H1 (cell line): ENCODE measurements at regions not wholly inside any gene's neighbourhood (a gene's known extent, or its start where the extent isn't known, plus 50 kb on each side); places are given as distances from the start of the nearest gene placed in this dataset.

Source experiments
- CTCF ChIA-PET: fragments of 300-600 bp; sonication (Branson Sonifier 250); formaldehyde crosslinking; loops from one replicate; lab custom pipeline; 2021; ENCODE audit not compliant: partially characterized antibody; lab: Charles Lee
- POLR2A ChIA-PET: fragments of 300-600 bp; sonication (Branson Sonifier 250); formaldehyde crosslinking; loops from one replicate; lab custom pipeline; 2021; ENCODE audit warnings: inconsistent platforms; ENCODE audit not compliant: partially characterized antibody; lab: Charles Lee
- DNase-seq, 2 experiments: peaks; one replicate each; pipeline versions ENCODE4 v3.0.0 to v3.0.0-alpha.2; 2010 to 2022; ENCODE audit warnings: low spot score in 2 of 2, low read depth in 1 of 2, mixed read lengths in 1 of 2
- FAIRE-seq: peaks from 2 replicates; lab custom pipeline; 2011; peaks lifted over from hg19 to GRCh38; lab: Jason Lieb, UNC
- H2AFZ ChIP-seq: 2 replicates; pipeline ENCODE4 v1.8.1; 2012; ENCODE audit warnings: low read length, inconsistent platforms
- H2AK5ac ChIP-seq: 2 replicates; pipeline ENCODE4 v1.6.1; 2013; ENCODE audit warnings: low read depth, low read length
- H2BK120ac ChIP-seq: replicated peaks from 2 replicates; pipeline ENCODE3; 2013; ENCODE audit warnings: low read depth, low read length, inconsistent platforms
- H2BK12ac ChIP-seq: 2 replicates; pipeline ENCODE4 v1.6.1; 2013; ENCODE audit warnings: low read depth, low read length
- H2BK15ac ChIP-seq: 2 replicates; pipeline ENCODE4 v1.6.1; 2013; ENCODE audit warnings: low read length
- H2BK20ac ChIP-seq: 2 replicates; pipeline ENCODE4 v1.6.1; 2013; ENCODE audit warnings: low read length
- H2BK5ac ChIP-seq: 2 replicates; pipeline ENCODE4 v1.6.1; 2013; ENCODE audit warnings: low read depth, low read length
- H3K14ac ChIP-seq: 2 replicates; pipeline ENCODE4 v1.6.1; 2013; ENCODE audit warnings: inconsistent platforms; ENCODE audit not compliant: insufficient read length
- H3K18ac ChIP-seq: 2 replicates; pipeline ENCODE4 v1.6.1; 2013; ENCODE audit warnings: low read length; ENCODE audit errors: extremely low read depth
- H3K23ac ChIP-seq: 2 replicates; pipeline ENCODE4 v1.6.1; 2013; ENCODE audit warnings: inconsistent platforms; ENCODE audit not compliant: insufficient read length
- H3K23me2 ChIP-seq: 2 replicates; pipeline ENCODE4 v1.6.1; 2013; ENCODE audit warnings: low read depth, low read length
- H3K27ac ChIP-seq: 2 replicates; pipeline ENCODE4 v1.6.1; 2011; ENCODE audit warnings: low read depth, low read length, inconsistent platforms
- H3K27me3 ChIP-seq, 4 experiments: replicated peaks in 1 of 4; 1 replicate in 1 of 4; 2 replicates in 3 of 4; pipeline versions ENCODE4 v1.6.1 to v1.8.1; 2011 to 2013; ENCODE audit warnings: low read length in 3 of 4, mild to moderate bottlenecking in 3 of 4, inconsistent platforms in 2 of 4, mixed read lengths in 2 of 4, moderate library complexity in 1 of 4; ENCODE audit not compliant: control insufficient read depth in 3 of 4, insufficient read depth in 3 of 4; ENCODE audit errors: extremely low read depth in 1 of 4
- H3K36me3 ChIP-seq, 4 experiments: 2 replicates each; pipeline versions ENCODE4 v1.6.1 to v1.8.1; 2011 to 2013; ENCODE audit warnings: mild to moderate bottlenecking in 4 of 4, low read length in 3 of 4, moderate library complexity in 2 of 4, control low read depth in 1 of 4, inconsistent platforms in 1 of 4; ENCODE audit not compliant: insufficient read depth in 4 of 4, control insufficient read depth in 2 of 4
- H3K4ac ChIP-seq: replicated peaks from 2 replicates; pipeline ENCODE3; 2013; ENCODE audit warnings: low read length, low read depth, mixed read lengths, inconsistent platforms; ENCODE audit not compliant: insufficient read length
- H3K4me1 ChIP-seq, 4 experiments: replicated peaks in 1 of 4; 1 replicate in 1 of 4; 2 replicates in 3 of 4; pipeline versions ENCODE4 v1.6.1 to v1.8.1; 2011 to 2013; ENCODE audit warnings: low read length in 3 of 4, inconsistent platforms in 2 of 4, mixed read lengths in 1 of 4; ENCODE audit not compliant: insufficient read depth in 4 of 4, control insufficient read depth in 3 of 4
- H3K4me2 ChIP-seq, 2 experiments: 2 replicates each; pipeline versions ENCODE4 v1.6.1 to v1.8.1; 2011 to 2013; ENCODE audit warnings: low read depth in 2 of 2, low read length in 2 of 2, control low read depth in 1 of 2, inconsistent platforms in 1 of 2, mild to moderate bottlenecking in 1 of 2; ENCODE audit not compliant: insufficient read depth in 1 of 2
- H3K4me3 ChIP-seq, 4 experiments: fragments of 200-600, 300-600 bp in 1 of 4; sonication (generic), shearing (Covaris generic), sonication (Bioruptor Twin) in 1 of 4; 2 replicates each; pipeline versions ENCODE4 v1.5.1 to v1.8.1; 2011 to 2016; ENCODE audit warnings: low read length in 4 of 4, low read depth in 3 of 4, control low read depth in 2 of 4, inconsistent platforms in 2 of 4, mild to moderate bottlenecking in 2 of 4, mixed read lengths in 1 of 4, moderate library complexity in 1 of 4; ENCODE audit not compliant: insufficient read depth in 2 of 4; ENCODE audit errors: extremely low read depth in 1 of 4
- H3K56ac ChIP-seq: replicated peaks from 2 replicates; pipeline ENCODE3; 2013; ENCODE audit warnings: low read depth, mild to moderate bottlenecking, mixed read lengths, low read length, inconsistent platforms; ENCODE audit not compliant: insufficient read length
- H3K79me1 ChIP-seq: 2 replicates; pipeline ENCODE4 v1.6.1; 2013; ENCODE audit warnings: low read depth, low read length, control low read depth
- H3K79me2 ChIP-seq, 2 experiments: 2 replicates each; pipeline versions ENCODE4 v1.6.1 to v1.8.1; 2012 to 2013; ENCODE audit warnings: low read length in 2 of 2, mild to moderate bottlenecking in 2 of 2, inconsistent platforms in 1 of 2; ENCODE audit not compliant: insufficient read depth in 2 of 2, control insufficient read depth in 1 of 2
- H3K9ac ChIP-seq, 4 experiments: replicated peaks in 1 of 4; 1 replicate in 1 of 4; 2 replicates in 3 of 4; pipeline versions ENCODE4 v1.6.1 to v1.8.1; 2011 to 2013; ENCODE audit warnings: low read depth in 3 of 4, low read length in 3 of 4, control low read depth in 2 of 4, mild to moderate bottlenecking in 2 of 4, moderate library complexity in 2 of 4, inconsistent platforms in 1 of 4; ENCODE audit errors: extremely low read depth in 1 of 4
- H3K9me3 ChIP-seq, 2 experiments: 2 replicates each; pipeline versions ENCODE4 v1.6.1 to v1.8.1; 2012 to 2013; ENCODE audit warnings: mild to moderate bottlenecking in 2 of 2, moderate library complexity in 2 of 2, control low read depth in 1 of 2, inconsistent platforms in 1 of 2, low read depth in 1 of 2, low read length in 1 of 2, mixed read lengths in 1 of 2; ENCODE audit not compliant: insufficient read depth in 2 of 2
- H4K20me1 ChIP-seq, 2 experiments: replicated peaks in 1 of 2; 2 replicates each; pipeline versions ENCODE3 to v1.8.1; 2011 to 2013; ENCODE audit warnings: inconsistent platforms in 2 of 2, low read length in 2 of 2, mild to moderate bottlenecking in 1 of 2; ENCODE audit not compliant: insufficient read depth in 2 of 2, control insufficient read depth in 1 of 2
- H4K5ac ChIP-seq: 2 replicates; pipeline ENCODE4 v1.6.1; 2013; ENCODE audit warnings: low read length, low read depth, mixed read lengths, inconsistent platforms; ENCODE audit not compliant: insufficient read length
- H4K8ac ChIP-seq: 2 replicates; pipeline ENCODE4 v1.8.0; 2013; ENCODE audit warnings: mild to moderate bottlenecking, moderate library complexity, low read length, inconsistent platforms; ENCODE audit not compliant: insufficient read depth; ENCODE audit errors: extremely low read depth
- H4K91ac ChIP-seq: replicated peaks from 2 replicates; pipeline ENCODE3; 2013; ENCODE audit warnings: low read length, mixed read lengths, inconsistent platforms; ENCODE audit not compliant: insufficient read length
- ATF3 ChIP-seq: IDR thresholded peaks from 2 replicates; pipeline ENCODE4 v1.6.1; 2011; ENCODE audit warnings: low read depth, mild to moderate bottlenecking, low read length; ENCODE audit not compliant: insufficient read depth
- CEBPB ChIP-seq: IDR thresholded peaks from 2 replicates; pipeline ENCODE4 v1.6.1; 2012; ENCODE audit warnings: low read depth, low read length
- JUN ChIP-seq: IDR thresholded peaks from 2 replicates; pipeline ENCODE4 v1.6.1; 2011; ENCODE audit warnings: low read depth, mild to moderate bottlenecking, improper control_type of control experiment, low read length
- KDM1A ChIP-seq: fragments of 200-600, 300-600 bp; sonication (generic); IDR thresholded peaks from 2 replicates; pipeline ENCODE4 v1.7.1; 2016; ENCODE audit warnings: mild to moderate bottlenecking, low read length, borderline replicate concordance
- TAF1 ChIP-seq: IDR thresholded peaks from 2 replicates; pipeline ENCODE4 v1.6.1; 2011; ENCODE audit warnings: mild to moderate bottlenecking, low read depth, low read length
- TCF12 ChIP-seq: IDR thresholded peaks from 2 replicates; pipeline ENCODE4 v1.6.1; 2011; ENCODE audit warnings: low read depth, mild to moderate bottlenecking, low read length
- ZNF274 ChIP-seq: IDR thresholded peaks from 2 replicates; pipeline ENCODE4 v1.7.0; 2012; ENCODE audit warnings: low read length, borderline replicate concordance; ENCODE audit errors: extremely low read depth
- WGBS, 2 experiments: shearing (Covaris generic) in 1 of 2; methylation state at CpG; one replicate each; pipeline versions ENCODE4 v1.1.6 to v1.1.7; 2013 to 2015; ENCODE audit warnings: low lambda C conversion rate in 2 of 2, mixed read lengths in 2 of 2, inconsistent platforms in 1 of 2, low coverage in 1 of 2, missing lambda C conversion rate in 1 of 2; ENCODE audit not compliant: insufficient replicate concordance in 2 of 2, insufficient coverage in 1 of 2, insufficient read length in 1 of 2; ENCODE audit errors: extremely low coverage in 1 of 2, missing lambda C conversion rate in 1 of 2; 5-methylcytosine and 5-hydroxymethylcytosine counted together

DNA sequence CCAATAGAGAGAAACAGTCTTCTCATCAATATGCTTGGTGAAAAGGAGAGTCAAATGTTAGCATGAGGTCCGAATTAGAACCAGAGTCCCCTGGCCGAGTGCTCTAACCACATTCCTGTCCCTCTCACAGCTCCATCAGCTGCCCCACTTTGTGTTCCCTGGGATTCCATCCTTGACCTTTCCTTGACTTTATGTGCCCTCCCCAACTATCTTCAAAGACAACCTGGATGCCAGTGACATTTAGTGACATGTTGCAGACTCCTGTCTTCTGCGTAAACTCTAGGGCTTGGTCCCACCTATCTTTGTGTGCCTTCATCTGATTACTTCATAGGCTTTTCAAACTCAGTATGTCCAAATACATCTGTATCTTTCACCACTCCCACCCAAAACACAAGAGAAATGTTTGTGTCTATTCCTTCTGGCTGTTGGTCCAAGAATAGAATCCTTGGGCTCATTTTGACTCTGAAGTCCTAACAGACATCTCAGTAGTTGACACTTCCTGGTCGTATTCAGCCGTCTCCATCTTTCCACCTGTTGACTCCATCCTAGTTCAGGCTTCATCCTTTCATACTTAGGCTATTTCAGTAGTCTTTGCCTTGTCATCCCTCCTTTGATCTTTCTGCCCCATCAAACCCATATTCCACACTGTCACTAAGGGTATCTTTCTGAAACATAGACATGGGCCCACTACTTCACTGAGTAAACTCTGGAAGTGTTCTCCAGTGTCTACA is 101.4 kb upstream of the CD180 start:
- H4K5ac ChIP-seq, result no peak overlapping the region
- 93% methylated on average over 5 of the region's 5 CpGs; no CpG with 5 or more reads in 1 of the 2 experiments for WGBS, 2 experiments
- TF ChIP-seq TCF12, result no peak
- no peak for TF ChIP-seq ZNF274
- no peak for TF ChIP-seq KDM1A
- TF ChIP-seq CEBPB, result no peak
- no peak for TF ChIP-seq JUN
- TF ChIP-seq ATF3, result no peak
- no peak for TF ChIP-seq TAF1

More for the DNA sequence above, 101.4 kb upstream of the CD180 start:
- H2BK120ac ChIP-seq, result no peak overlapping the region
- POLR2A ChIA-PET, result no interaction called here
- no peak overlapping the region for H4K8ac ChIP-seq
- no peak overlapping the region for H3K9ac ChIP-seq
- H3K4me1 ChIP-seq, result no peaks in the 10 kb centered on the region
- CTCF ChIA-PET, result interaction anchor here (0.6 to 1.7 kb wide), 2 partner anchors 28 to 235 kb away, joined by 3 to 5 read pairs; no protein-coding TSS in a partner anchor
- no peaks in the 10 kb centered on the region for H3K9me3 ChIP-seq
- H3K4me3 ChIP-seq, result no peak overlapping the region
- H3K27ac ChIP-seq, result no peak overlapping the region
- no peaks in the 10 kb centered on the region for H3K27me3 ChIP-seq
- H3K79me2 ChIP-seq, result no peaks in the 10 kb centered on the region
- H3K79me1 ChIP-seq, result no peaks in the 10 kb centered on the region
- H2BK15ac ChIP-seq, result no peak overlapping the region
- no peak for FAIRE-seq
- H3K23me2 ChIP-seq, result no peaks in the 10 kb centered on the region
- no peaks in the 10 kb centered on the region for H3K36me3 ChIP-seq
- no peak overlapping the region for H3K4ac ChIP-seq
- H2AK5ac ChIP-seq, result no peak overlapping the region
- H3K56ac ChIP-seq, result no peak overlapping the region
- H3K23ac ChIP-seq, result no peak overlapping the region
- no peak overlapping the region for H2AFZ ChIP-seq
- no peak overlapping the region for H2BK5ac ChIP-seq
- H4K20me1 ChIP-seq, result no peaks in the 10 kb centered on the region
- H3K14ac ChIP-seq, result no peak overlapping the region
- no peak overlapping the region for H2BK12ac ChIP-seq
- no peak overlapping the region for H4K91ac ChIP-seq
- no peak overlapping the region for H3K18ac ChIP-seq
- no peak for DNase-seq
- no peak overlapping the region for H2BK20ac ChIP-seq
- no peak overlapping the region for H3K4me2 ChIP-seq
